ENCODE measurements at regions not wholly inside any gene's neighbourhood (a gene's known extent, or its start where the extent isn't known, plus 50 kb on each side); places are given as distances from the start of the nearest gene placed in this dataset.

GRCh38 chr6:156695742-156696141, 81.4 kb upstream of the ARID1B start:
- no peaks in the 10 kb centered on the region for H3K36me3 ChIP-seq
- no peaks in the 10 kb centered on the region for H3K9me3 ChIP-seq
- DNase-seq, result no peak
- intact Hi-C loops (cut with DNase I), result loop anchor here in 1 of 2 donors (10.0 kb wide), 1 partner anchor 79 kb away; the partner anchor contains the start of gene ARID1B
- WGBS (ENCODE audit: insufficient coverage, low coverage, low lambda C conversion rate, missing lambda C conversion rate), result 69% methylated on average over 5 of the region's 6 CpGs
- peaks cover 0 to 8% (median 0%) of the 10 kb centered on the region in 4 donors for H3K4me1 ChIP-seq
- no peaks in the 10 kb centered on the region for H3K27me3 ChIP-seq
- no peak overlapping the region for H3K4me3 ChIP-seq
- no peak overlapping the region for H3K27ac ChIP-seq
- no peak for ATAC-seq
- TF ChIP-seq, protein P1, sequence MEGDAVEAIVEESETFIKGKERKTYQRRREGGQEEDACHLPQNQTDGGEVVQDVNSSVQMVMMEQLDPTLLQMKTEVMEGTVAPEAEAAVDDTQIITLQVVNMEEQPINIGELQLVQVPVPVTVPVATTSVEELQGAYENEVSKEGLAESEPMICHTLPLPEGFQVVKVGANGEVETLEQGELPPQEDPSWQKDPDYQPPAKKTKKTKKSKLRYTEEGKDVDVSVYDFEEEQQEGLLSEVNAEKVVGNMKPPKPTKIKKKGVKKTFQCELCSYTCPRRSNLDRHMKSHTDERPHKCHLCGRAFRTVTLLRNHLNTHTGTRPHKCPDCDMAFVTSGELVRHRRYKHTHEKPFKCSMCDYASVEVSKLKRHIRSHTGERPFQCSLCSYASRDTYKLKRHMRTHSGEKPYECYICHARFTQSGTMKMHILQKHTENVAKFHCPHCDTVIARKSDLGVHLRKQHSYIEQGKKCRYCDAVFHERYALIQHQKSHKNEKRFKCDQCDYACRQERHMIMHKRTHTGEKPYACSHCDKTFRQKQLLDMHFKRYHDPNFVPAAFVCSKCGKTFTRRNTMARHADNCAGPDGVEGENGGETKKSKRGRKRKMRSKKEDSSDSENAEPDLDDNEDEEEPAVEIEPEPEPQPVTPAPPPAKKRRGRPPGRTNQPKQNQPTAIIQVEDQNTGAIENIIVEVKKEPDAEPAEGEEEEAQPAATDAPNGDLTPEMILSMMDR (IDR thresholded peaks at IDR 0.05), result no peak
- TF ChIP-seq POLR2A (IDR thresholded peaks at IDR 0.05), result no peak

DNA sequence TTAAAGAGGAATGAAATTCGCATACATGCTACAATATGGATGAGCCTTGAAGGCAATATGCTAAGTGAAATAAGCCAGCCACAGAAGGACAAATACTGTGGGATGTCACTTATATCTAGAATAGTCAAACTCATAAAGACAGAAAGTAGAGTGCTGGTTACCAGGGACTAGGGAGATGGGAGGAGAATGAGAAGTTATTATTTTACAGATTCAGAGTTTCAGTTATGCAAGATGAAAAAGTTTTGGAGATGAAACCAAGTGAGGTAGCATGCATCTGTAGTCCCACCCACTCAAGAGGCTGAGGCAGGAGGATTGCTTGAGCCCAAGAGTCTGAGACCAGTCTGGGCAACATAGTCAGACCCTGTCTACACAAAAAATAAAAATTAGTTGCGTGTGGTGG, 82.5 kb upstream of the ARID1B start:
- no peaks in the 10 kb centered on the region for H3K9me3 ChIP-seq
- no peak overlapping the region for H3K4me3 ChIP-seq
- TF ChIP-seq, protein P1 (IDR thresholded peaks at IDR 0.05), result no peak
- no peak for TF ChIP-seq POLR2A (IDR thresholded peaks at IDR 0.05)
- ATAC-seq (no peak), DNase-seq (no peak)
- intact Hi-C loops (cut with DNase I), result loop anchor here in 1 of 2 donors (10.0 kb wide), 1 partner anchor 80 kb away; the partner anchor contains the start of gene ARID1B
- 92% methylated on average over 2 of the region's 2 CpGs for WGBS (ENCODE audit: insufficient coverage, low coverage, low lambda C conversion rate, missing lambda C conversion rate)
- H3K36me3 ChIP-seq, result no peaks in the 10 kb centered on the region
- no peak overlapping the region for H3K27ac ChIP-seq
- peaks cover 0 to under 1% (median 0%) of the 10 kb centered on the region in 4 donors for H3K4me1 ChIP-seq
- no peaks in the 10 kb centered on the region for H3K27me3 ChIP-seq

GRCh38 chr6:156691018-156691417, 86.2 kb upstream of the ARID1B start:
- ATAC-seq (no peak), DNase-seq (no peak)
- Histone ChIP-seq H3K9me3 (peaks cover 0 to 2% (median 0%) of the 10 kb centered on the region in 4 donors), H3K27me3 (no peaks in the 10 kb centered on the region), H3K27ac (no peak overlapping the region), H3K4me1 (peaks cover 0 to 2% (median 0%) of the 10 kb centered on the region in 4 donors), H3K36me3 (no peaks in the 10 kb centered on the region), H3K4me3 (no peak overlapping the region)
- TF ChIP-seq, protein P1 (IDR thresholded peaks at IDR 0.05), result no peak
- TF ChIP-seq POLR2A (IDR thresholded peaks at IDR 0.05), result no peak
- intact Hi-C loops (cut with DNase I), result loop anchor here in 1 of 2 donors (10.0 kb wide), 1 partner anchor 84 kb away; the partner anchor contains the start of gene ARID1B
- WGBS (ENCODE audit: insufficient coverage, low coverage, low lambda C conversion rate, missing lambda C conversion rate), result 93% methylated on average over 4 of the region's 4 CpGs

- ATAC-seq (no peak), DNase-seq (no peak)
- Histone ChIP-seq H3K36me3 (no peaks in the 10 kb centered on the region), H3K4me3 (no peak overlapping the region), H3K27ac (no peak overlapping the region), H3K4me1 (peaks cover 0 to 2% (median 0%) of the 10 kb centered on the region in 4 donors), H3K9me3 (peaks cover 0 to 2% (median 0%) of the 10 kb centered on the region in 4 donors), H3K27me3 (no peaks in the 10 kb centered on the region)
- WGBS (ENCODE audit: insufficient coverage, low coverage, low lambda C conversion rate, missing lambda C conversion rate), result 52% methylated on average over 2 of the region's 2 CpGs
- no peak for TF ChIP-seq POLR2A (IDR thresholded peaks at IDR 0.05)
- TF ChIP-seq, protein P1 (IDR thresholded peaks at IDR 0.05), result no peak
- intact Hi-C loops (cut with DNase I), result loop anchor here (5.0 to 10.0 kb wide), 2 partner anchors 85 to 88 kb away; partner anchors contain the start of gene ARID1B (in 2 of the 2)
Observed at GRCh38 chr6:156689656-156690055, 87.5 kb upstream of the ARID1B start.
